HG03196 (cell line): ENCODE measurements at regions not wholly inside any gene's neighbourhood (a gene's known extent, or its start where the extent isn't known, plus 50 kb on each side); places are given as distances from the start of the nearest gene placed in this dataset.
"Not testable (repeated sequence)": the region's sequence is repeated elsewhere in the genome, so short reads cannot be mapped to it uniquely, and the experiment has no call there.

Experiments
- ATAC-seq: cut with Tn5 transposase; IDR thresholded peaks from one replicate; pipeline ENCODE4 v1.9.1; 2021; ENCODE audit not compliant: unreplicated experiment

- ATAC-seq, result no peak
Measured at GRCh38 chr1:148386617-148387016, 96.5 kb downstream of the PPIAL4G start.

DNA sequence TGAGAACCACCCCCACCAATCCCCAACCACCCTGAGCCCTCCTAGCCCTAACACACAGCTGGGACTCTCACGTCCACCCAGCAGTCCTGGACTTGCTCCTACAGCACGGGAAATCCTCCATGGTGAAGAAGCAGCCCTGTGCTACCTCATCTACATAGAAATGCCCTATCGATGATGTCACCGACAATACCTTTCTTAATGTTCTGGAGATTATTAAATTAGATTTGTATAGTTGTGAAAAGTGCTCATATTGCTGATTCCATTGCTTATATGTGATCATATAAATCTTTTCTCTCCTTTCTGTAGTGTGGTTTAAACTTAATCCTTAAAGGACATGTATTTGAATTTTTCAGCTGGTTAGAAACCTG lies 97.1 kb downstream of the PPIAL4G start:
- not testable (repeated sequence) for ATAC-seq

GRCh38 chr1:148385371-148386030 lies 97.6 kb downstream of the PPIAL4G start:
- ATAC-seq, result no peak

DNA sequence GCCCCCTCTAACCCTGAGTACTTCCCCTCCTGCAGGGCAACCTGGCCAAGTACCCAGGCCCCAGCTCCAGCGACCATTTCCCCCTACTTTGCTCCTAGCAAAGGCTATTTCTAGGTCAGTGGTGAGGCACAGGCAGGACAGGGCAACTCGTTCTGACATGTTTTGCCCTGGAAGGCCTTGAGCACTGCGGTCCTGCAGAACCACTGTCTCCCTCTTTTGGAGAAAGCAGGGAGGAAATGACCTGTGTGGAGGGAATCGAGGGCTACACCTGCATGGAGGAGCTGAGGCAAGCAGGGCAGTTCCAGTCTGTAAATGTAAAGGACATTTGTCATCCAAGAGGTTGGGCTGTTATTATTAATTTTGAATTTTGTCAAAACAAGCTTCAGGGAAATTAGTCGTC lies 99.1 kb downstream of the PPIAL4G start:
- ATAC-seq, result no peak

DNA sequence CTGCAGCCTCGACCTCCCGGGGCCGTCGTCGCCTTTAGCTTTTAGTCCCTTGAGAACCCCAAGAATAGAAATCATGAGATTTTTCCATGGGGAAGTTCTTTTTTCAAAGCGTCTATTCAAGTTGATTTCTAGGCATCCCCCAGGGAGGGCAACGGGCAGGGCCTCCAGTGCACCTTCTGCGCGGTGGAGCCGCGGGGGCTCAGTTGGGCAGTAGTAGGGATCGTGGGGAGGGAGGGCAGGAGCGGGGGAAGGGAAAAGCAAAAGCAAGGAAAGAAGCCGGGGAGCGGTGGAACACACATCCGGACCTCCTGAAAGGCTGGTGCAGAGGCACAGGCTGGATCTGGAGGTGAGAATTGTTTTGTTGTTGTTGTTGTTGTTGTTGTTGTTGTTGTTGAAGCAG lies 103.4 kb downstream of the PPIAL4G start:
- ATAC-seq, result no peak

DNA sequence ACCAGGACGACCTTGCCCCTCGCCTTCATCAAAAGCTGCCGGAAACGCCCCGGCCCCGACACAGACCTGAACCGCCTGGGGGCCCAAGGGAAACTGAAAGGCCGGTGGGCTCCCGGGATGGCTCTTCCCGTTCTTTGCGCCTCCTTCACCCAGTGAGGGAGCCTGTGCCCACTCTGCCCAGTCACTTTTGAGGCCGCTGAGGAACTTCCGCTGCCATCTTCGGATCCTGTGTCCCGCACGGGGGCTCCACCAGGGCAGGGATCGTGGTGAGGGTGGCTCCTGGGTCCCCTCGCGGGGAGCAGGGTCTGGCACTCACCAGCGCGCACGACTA lies 104.0 kb downstream of the PPIAL4G start:
- no peak for ATAC-seq

DNA sequence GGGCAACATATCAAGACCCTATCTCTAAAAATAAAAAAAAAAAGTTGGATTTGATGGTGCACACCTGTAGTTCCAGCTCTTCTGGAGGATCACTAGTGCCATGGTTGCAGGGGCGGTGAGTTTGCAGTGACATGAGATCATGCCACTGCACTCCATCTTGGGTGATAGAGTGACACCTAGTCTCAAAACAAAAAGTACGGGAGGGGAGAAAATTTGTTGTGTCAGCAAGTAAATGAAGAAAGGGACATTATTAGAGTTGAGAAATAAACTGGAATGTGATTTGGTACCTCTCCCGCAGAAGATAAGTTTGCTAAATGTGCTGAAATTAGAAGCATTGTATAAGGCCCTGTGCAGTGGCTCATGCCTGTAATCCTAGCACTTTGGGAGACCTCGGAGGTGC lies 105.1 kb downstream of the PPIAL4G start:
- ATAC-seq, result not testable (repeated sequence)

DNA sequence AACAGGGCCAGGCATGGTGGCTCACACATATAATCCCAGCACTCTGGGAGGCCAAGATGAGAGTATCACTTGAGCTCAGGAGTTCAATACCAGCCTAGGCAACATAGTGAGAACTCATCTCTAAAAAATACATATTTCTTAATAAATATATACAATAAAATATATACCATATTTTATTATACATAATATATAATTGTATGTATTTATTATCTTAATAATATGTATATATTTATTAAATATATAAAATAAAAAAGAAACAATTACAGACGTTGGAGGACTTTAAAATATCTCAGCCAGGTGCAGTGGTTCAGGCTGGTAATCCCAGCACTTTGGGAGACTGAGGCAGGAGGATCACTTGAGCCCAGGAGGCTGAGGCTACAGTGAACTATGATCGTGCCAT lies 106.1 kb downstream of the PPIAL4G start:
- ATAC-seq, result not testable (repeated sequence)

DNA sequence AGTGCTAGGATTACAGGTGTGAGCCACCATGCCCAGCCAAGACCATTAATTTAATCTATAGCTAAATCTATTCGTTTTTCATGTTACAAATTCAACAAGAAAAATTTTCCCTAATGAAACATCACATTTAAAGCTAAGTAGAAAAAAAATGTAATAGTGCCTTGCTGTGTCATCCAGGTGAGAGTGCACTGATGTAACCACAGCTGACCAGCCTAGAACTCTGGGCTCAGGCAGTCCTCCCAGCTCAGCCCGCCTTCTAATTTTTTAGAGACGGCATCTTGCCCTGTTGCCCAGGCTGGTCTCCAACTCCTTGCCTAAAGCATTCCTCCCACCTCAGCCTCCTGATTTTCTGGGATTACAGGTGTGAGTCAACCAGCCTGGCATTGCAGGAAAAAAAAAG lies 109.0 kb downstream of the PPIAL4G start:
- ATAC-seq, result no peak

DNA sequence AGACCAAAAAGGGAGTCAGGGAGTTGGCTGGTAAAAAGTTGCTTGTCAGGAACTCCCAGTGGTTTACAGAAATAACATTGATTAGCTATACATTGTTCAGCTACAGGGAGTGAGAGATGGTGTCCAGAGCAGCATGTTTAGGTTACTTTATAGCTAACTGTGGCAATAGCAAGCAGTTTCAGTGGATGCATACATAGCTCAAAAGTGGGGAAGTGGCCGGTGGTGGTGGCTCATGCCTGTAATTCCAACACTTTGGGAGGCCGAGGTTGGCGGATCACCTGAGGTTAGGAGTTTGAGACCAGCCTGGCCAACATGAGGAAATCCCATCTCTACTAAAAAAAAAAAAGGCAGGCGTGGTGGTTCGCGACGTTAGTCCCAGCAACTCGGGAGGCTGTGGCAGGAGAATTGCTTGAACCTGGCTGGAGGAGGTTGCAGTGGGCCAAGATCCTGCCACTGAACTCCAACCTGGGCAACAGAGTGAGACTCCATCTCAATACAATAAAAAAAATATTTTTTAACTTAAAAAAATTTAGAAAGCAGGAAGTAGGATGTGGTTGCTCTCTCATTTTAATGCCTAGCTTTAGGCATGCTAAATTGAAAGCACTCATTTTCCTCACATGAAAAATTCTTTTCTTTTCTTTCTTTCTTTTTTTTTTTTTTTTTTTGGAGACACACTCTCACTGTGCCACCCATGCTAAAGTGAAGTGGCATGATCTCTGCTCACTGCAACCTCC lies 109.7 kb downstream of the PPIAL4G start:
- ATAC-seq, result no peak

GRCh38 chr1:148372731-148373130 lies 110.4 kb downstream of the PPIAL4G start:
- ATAC-seq, result no peak

DNA sequence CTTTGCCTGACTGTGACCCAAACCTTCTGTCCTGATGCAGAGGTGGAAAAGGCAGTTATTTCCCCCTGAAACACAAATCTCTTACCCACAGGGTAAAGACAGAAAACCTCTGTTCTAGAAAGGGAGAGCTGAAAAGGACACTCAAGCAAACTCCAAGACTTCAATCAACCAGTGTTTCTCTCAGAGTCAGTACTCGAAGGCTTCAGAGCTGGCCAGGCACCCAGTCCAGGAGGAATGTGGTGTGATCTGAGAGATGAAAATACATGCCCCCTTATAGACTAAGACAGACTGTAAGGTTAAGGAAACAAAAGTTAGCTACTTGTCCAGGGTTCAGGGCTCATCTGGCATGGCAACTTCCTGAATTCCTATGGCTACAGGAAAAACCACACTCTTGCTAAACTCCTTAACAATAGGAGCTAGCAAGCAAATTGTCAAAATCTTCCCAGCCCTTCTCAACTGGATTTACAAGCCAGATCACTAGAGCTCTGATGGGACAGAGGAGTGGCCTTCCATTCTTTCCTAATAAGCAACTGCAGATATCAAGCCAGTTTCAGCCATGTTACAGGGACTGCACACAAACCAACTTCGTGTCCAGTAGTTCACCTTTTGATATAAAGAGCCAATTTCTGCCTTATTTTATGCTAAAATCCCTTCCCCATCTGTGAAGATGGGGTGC lies 110.9 kb downstream of the PPIAL4G start:
- not testable (repeated sequence) for ATAC-seq

- ATAC-seq, result not testable (repeated sequence)
Measured at GRCh38 chr1:148371551-148371994, 111.5 kb downstream of the PPIAL4G start.

- not testable (repeated sequence) for ATAC-seq
Measured at GRCh38 chr1:148370661-148371060, 112.4 kb downstream of the PPIAL4G start.

- ATAC-seq, result no peak
Measured at GRCh38 chr1:148367596-148367995, 115.5 kb downstream of the PPIAL4G start.

DNA sequence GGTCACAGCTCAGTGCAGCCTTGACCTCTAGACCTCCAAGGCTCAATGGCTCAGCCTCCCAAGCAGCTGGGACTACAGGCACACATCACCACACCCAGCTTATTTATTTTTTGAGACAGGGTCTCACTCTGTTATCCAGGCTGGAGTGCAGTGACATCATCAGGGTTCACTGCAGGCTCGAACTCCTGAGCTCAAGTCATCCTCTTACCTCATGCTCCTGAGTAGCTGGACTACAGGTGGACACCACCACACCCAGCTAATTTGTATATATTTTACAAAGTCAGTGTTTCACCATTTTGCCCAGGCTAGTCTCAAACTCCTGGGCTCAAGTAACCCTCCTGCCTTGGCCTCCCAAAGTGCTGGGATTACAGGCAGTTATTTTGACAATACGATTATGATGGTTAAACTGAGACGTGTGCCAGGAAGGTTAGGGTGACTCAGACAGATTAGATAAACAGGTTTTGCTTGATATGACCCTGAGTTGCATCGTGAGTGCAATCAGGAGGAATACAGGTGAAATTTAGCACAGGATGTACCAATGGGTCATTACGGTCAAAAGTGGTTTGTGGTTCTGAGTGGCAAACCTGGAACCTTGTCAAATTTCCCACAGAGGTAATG lies 116.9 kb downstream of the PPIAL4G start:
- ATAC-seq, result not testable (repeated sequence)

- ATAC-seq, result not testable (repeated sequence)
Measured at GRCh38 chr1:148365151-148365550, 118.0 kb downstream of the PPIAL4G start.

DNA sequence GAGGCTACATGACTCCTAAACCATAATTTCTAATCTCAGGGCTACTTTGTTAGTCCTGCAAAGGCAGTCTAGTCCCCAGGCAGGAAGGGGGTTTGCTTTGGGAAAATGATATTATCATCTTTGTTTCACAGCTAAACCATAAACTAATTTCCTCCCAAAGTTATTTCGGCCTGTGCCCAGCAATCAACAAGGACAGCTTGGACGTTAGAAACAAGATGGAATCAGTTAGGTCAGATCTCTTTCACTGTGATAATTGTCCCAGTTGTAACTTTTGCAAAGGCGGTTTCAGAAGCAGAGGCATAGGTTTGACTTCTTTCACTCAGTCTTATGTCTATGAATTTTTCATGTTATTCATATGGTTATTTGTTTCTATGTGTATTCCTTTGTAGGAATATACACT lies 119.1 kb downstream of the PPIAL4G start:
- not testable (repeated sequence) for ATAC-seq

- no peak for ATAC-seq
Measured at GRCh38 chr1:148363439-148363810, 119.7 kb downstream of the PPIAL4G start.

DNA sequence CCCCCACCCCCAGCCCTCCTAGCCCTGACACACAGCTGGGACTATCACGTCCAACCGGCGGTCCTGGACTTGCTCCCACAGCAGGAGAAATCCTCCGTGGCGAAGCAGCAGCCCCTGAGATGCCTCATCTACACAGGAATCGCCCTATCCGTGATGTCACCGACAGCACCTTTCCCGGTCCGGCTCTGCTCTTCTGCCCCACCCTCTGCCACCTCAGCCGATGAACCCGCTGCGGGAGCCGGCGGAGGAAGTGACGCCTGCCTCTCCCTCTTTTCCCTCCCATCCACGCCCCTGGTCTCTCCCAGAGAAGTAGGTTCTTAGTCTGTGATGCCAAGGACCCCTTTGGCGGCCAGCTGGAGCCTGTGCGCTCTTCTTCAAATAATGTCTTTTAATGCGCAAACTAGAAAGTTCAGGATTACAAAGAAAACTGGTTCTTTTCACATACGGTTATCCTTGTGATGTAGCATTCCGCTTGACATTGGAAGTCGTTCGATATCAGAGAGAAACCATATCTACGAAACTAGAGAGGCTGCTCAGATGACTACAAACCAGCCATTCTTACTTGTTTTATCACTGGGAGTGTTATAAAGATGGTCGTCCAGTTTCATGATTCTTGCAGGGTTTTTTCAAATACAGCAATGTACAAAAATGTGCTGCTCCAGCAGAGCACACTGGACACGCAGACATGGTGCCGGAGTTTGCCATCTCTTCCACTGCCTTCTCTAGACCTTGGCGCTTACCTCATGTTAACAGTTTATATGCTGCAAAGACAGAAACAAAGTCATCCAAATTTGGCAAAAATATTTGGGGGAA lies 120.3 kb downstream of the PPIAL4G start:
- no peak for ATAC-seq

- ATAC-seq, result no peak
Measured at GRCh38 chr1:148362216-148362611, 120.9 kb downstream of the PPIAL4G start.
